Jurkat, Clone E6-1 (cell line): ENCODE measurements at regions not wholly inside any gene's neighbourhood (a gene's known extent, or its start where the extent isn't known, plus 50 kb on each side); places are given as distances from the start of the nearest gene placed in this dataset.
A peak's percentile ranks its signal among the peaks of the same experiment; 100 is the strongest.

Experiments used
- DNase-seq: peaks from one replicate; pipeline ENCODE4 v3.0.0-alpha.2; 2011; ENCODE audit warnings: low read depth, low spot score
- H3K4me3 ChIP-seq: 2 replicates; pipeline ENCODE4 v1.5.1; 2011; ENCODE audit warnings: mild to moderate bottlenecking, low read length, control low read depth, moderate library complexity

DNA sequence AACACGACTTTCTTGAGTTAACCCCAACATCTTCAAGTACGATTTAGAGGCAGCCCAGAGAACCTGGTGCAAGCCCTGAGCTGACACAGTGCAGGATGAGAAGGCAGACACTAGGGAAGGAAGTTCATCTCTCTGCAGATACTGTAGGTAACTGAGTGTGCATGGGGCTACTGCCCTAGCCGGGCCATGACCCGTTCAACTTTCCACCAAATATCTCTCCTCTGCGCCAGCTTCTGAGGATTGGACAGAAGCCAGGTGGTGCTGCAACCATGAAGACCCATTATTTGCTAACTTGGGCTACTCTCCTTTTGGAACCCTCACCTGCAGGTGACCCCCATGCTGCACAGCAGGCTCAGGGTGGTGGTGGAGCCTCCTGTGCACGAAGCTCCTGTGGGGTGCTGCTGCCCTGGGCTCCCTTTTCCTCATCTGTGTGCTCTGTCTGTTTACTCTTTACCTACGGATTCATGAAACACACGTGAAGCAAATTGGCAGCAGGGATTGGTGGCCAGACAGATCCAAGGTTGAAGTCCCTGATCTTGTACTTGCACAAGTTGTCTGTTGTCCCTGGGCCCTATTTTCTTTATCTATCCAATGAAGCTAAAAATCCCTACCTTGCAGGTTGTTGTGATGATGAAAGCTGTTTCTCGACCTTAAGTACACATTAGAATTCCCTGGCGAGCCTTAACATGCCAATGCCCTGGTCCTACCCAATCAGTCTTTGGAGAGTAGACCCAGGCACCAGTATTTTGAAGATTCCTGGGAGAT, 227.8 kb downstream of the LACC1 start:
- no peak for DNase-seq
- no peak overlapping the region for H3K4me3 ChIP-seq

DNA sequence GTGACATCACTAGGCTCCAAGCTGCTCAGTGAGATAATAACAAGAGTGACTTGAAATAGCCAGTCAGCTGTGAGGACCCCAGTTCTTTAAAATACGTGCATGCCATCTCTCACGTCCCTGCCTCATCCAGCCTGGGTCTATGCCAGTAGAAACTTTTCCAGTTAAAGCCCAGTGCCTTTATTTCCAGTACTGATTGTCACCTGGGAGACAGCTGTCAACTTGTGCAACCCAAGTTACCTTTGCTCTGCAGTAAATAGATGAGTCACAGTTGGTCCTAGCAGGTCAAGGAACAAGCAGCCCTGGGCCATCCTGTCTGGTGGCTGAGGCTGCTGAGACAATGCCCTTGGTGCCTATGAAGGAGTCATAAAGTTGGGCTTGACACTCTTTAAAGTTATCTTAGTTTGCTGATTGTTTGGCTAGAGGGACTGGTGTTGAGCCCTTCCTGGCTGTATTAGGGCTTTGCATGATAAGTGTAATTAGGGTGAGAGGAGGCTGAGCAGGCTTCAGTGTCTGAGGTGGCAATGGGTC, 228.7 kb downstream of the LACC1 start:
- DNase-seq = no peak
- no peak overlapping the region for H3K4me3 ChIP-seq

DNA sequence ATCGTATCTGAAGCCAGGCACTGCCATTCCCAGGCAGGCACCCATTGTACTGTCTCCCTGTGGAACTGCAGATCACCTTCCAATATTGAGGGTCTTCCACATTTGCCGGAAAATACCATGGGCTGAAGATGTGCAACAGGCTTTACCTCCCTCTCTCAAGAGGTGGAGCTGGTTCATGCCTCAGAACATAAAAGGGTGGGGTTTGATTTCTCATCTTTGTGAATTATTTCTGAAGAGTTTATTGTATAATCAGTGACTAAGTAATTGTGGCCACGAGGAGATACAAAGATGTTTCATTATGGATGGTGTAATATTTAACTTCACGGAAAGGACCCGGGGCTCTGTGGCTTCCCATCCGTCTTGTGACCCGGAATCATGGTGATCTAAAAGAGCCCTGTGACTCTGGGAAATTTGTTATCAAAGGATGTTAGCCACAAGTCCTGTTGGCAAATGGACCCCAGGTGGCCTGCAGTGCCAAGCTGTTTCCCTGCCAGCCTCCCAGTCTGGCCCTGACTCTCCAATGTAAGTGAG, 230.5 kb downstream of the LACC1 start:
- H3K4me3 ChIP-seq = no peak overlapping the region
- no peak for DNase-seq

DNA sequence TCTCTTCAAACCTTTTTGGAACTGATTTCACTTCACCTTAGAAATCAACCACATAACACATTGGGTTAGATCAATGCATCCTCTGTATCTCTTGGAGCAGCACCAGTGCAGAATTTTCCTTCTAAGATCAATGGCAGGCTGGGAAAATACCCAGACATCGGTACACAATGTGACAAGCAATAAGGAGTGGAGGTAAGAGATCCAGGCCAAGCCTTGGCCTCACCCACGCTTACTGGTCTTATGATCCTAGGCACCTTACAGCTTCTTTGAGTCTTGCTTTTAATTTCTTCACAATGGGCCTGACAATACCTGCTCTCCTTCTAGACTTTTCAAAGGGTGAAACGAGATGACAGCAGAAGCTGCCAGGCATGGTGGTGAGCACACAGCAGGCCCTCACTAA, 232.0 kb downstream of the LACC1 start:
- H3K4me3 ChIP-seq = no peak overlapping the region
- DNase-seq = no peak

DNA sequence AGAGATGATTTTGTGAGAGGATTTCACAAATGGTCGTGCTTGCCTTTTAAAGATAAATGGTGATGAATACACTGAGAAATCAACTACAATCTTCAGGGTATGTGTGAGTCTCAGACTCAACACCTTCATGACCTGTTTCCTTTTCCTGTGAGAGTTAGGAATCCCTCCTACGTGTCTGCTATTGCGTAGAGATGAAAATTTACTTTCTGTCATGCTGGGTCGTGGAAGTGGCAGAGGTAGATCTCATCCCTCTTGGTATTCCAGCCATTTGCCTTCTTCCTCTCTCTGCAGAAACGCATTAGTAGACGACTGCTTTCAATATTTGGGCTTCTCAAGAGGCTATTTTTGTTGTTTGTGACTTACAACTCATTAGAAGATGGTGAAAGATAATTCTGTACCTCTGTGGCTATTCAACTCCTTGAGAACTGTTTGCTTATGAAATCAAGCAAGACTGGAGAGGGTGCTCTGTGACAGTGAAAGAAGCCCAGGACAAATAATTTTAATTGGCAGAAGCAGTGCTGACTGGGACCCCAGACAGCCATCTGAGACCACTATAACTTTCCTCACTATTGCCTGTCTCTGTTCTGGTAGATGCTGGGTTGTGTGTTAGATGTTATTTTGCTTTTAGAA, 233.1 kb downstream of the LACC1 start:
- no peak for DNase-seq
- no peak overlapping the region for H3K4me3 ChIP-seq

DNA sequence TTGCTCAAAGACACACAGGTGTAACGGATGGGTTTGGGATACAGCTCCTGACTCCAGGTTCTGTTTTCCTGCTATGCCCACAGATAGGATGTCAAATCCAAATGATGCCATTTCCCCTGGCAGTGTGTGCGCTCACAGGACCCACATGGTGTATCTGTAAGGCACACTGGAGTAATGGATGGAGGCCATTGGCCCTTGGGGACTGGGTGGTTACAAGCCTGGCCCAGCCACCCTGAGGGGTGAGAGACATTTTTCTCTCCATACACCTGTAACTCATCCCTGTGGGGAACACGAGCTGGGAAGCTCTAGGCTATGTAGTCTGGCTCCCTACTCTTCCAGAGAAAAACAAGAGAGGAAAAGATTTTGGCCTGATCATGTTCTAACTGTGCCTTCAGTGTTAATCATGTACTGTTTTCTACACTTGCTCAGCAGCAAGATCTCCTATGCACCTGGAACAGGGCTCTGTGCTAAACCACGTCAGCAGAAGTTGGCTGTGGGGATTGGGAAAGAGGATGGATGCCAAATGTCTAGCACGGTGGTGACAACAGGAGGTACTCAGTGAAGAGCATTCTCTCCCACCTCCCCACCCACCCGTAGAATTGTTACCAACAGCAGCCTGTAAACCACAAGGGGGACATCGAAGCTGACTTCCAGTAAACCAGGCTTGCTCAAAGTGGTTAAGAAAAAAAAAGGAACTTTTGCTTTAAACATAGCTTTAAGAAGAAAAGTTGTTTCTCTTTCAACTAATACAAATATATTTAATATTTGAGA, 237.0 kb downstream of the LACC1 start:
- DNase-seq = peak; percentile 53
- no peak overlapping the region; the same call in 1 of the 2 replicates for H3K4me3 ChIP-seq

DNA sequence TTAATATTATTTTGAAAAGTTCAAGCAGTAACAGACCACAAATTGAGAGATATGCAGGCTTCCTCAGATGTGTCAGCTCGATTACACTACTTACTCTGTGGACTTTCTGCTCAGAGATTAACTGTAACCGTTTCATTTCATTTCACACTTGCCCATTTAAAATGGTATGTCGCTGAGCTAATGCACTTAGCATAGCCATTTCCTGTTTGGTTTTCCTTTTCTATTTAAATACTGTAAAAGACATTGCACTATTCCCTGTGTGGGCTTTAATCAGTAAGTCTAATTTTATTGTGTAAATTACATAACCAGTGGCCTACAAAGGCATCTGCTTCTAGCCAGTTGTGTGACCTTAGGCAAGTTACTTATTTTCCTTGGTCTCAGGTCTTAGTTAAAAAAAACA, 237.6 kb downstream of the LACC1 start:
- peak; percentile 59 for DNase-seq
- H3K4me3 ChIP-seq = no peak overlapping the region; the same call in 1 of the 2 replicates

DNA sequence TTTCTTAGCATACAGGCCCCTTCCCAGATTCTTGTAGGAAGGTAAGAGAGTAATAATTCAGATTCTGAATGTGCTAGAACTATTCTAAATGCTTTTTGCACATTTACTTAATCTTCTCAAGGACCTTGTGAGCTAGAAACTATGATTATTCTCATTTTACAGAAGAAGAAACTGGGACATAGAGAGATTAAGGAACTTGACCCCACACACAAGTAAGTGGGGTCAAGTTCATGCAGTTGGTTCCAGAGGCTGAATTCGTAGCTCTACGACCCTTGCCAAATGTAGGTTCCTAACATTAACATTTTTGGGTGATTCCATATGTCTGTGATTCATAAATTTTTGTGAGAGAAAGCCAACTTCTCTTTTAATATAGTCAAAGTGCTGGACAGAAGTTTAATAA, 238.1 kb downstream of the LACC1 start:
- no peak overlapping the region for H3K4me3 ChIP-seq
- DNase-seq = no peak

DNA sequence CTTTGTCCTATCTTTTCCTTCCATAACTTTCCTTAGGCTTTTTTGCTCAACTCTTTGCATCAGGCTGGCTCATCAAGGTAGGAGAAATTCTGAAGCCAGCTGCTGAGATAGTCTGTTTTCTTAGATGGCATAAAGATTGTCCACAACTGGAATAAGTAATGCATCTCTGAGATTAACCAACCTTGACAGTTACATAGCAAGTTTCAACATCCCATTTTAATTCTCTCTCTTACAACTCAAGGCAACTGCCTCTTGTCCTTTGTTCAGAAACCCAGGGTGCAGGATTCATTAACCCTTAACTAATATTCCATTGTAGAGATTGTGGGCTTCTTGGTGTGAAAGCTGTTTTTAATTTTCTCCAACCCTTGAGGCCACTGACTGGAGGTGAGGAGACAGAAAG, 239.2 kb downstream of the LACC1 start:
- no peak overlapping the region for H3K4me3 ChIP-seq
- DNase-seq = no peak

DNA sequence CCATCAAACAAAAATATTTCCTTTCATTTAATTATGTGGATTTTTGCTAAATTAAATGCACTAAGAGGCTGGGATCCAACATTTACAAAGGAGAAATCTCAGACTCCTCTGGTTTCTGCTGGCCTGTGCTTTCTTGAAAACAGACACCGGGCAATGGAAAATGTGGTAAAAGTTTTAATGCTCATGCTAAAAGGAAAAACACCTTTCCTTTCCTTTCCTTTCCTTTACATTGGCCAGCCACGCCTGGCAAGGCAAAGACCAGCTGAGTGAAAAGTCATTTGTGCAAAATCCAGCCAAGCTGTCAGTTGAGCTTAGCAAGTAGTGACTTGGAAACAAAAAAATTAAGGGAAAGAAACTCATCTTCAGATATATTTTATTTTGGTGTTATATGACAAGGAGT, 240.3 kb downstream of the LACC1 start:
- no peak overlapping the region for H3K4me3 ChIP-seq
- no peak for DNase-seq

DNA sequence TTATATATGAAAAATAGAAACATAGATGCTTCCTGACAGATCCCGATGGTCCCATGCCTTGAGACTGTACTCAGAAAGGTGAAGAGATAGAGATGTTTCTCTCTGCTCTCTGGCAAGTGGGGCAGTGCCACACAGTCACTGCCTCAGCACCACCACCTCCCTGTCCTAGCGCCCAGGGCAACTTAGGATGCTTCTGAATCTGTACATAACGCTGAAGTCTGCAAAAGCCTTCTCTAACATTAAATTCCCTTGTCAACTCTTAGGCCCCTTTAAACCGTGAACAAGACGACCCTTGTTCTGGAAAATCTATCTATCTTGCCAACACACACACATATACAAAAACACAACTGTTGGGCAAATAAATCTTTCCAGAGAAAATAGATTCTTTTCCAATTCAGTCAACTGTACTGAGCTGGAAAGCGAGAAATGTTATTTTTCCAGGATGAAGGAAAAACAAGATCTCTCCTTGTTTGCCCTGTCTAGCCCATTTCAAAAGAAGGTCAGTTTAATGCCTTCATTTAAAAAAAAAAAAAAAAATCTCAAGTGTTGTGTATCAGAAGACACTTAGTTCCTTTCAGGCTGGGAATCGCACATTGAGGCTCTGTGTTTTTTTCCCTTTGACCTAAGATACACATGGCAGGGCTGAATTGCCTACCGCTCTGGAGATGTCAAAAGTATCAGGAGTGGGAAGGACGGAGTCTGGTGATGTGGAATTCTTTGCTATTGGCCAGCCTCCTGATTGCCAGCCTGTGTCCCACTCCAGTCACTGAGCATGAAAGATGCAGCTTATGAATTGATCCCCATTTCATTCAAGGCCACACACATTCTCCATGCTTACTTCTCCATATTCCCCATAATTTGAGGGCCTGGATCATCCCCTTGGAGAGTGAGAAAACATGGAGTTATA, 241.4 kb downstream of the LACC1 start:
- DNase-seq = no peak
- no peak overlapping the region for H3K4me3 ChIP-seq

DNA sequence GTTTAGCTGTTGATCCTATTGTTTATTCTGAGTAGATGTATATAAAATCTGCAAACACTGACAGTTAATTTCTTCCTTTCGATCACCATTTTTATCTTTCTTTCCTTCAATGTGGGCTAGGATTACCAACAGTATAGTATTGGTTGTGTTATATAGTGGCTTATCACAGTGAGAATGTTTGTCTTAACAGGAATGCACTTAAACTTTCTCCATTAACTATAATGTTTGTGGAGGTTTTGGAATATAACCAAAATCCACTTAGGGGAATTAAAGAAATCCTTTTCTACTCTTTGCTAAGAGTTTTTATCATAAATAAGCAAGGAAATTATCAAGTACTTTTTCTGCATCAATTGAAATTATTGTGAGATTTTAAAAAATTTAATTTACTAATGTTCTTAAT, 244.6 kb downstream of the LACC1 start:
- no peak for DNase-seq

DNA sequence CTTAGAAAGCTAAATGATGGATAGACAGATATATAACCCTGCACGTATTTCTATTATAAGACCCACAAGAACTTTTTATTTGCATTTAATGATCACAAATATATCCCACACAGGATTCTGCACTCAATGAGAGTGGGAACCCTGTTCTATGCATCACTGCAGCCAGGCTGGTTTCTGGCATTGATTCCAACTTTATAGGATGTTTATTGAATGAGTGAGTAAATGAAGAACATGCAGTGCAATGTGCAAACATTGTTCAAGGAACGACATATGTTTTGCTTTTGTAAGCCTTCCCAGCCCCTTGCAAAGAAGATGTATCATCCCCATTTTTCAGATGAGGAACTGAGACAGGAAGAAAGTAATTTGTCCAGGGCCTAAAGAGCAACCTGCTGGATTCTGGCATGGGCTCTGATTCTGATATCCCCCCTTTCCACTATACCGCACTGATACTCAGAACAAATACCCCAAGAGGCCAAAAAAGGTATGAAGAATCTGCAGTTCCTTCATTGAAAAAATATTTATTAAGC, 246.3 kb downstream of the LACC1 start:
- no peak overlapping the region for H3K4me3 ChIP-seq
- DNase-seq = no peak

More for the DNA sequence above, 244.6 kb downstream of the LACC1 start:
- no peak overlapping the region for H3K4me3 ChIP-seq

DNA sequence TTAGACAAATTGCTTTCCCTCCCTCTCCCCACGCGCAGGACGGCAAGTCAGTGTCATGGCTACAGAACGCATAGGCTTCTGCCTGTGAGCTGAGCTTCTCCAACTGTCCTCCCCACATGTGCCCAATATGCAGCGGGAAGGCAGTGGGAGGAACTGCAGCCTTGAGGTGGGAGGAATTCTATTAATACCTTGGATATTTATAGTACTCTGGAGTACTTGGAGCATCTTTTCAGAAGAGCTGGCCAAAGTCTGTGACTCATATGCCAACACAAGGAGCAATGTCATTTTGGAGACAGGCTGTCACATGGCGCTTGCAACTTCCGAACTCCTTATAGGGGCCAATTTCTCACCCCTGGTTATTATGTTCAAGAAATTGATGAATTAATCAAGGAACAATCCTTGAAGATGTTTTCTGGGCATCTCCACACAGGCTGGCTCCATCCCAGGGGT, 245.0 kb upstream of the SERP2 start:
- DNase-seq = no peak
- H3K4me3 ChIP-seq = no peak overlapping the region

DNA sequence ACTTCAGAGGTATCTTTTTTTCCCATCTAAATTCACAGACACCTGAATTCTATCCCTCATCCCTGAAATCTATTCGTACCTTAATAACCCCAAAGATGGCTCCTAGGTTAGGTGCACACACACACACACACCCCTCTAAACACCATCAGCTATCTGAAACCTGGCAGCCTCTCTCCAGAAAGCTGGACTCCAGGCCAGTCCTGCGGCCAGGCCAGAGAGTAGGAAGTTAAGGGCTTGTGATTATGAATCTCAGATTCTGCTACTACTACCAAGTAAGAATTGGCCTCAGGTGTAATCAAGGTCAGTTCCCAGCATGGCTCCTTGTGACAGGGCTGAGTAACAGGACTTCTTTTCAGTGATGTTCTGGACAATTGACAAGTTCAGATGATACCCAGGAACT, 244.2 kb upstream of the SERP2 start:
- no peak overlapping the region for H3K4me3 ChIP-seq
- no peak for DNase-seq

DNA sequence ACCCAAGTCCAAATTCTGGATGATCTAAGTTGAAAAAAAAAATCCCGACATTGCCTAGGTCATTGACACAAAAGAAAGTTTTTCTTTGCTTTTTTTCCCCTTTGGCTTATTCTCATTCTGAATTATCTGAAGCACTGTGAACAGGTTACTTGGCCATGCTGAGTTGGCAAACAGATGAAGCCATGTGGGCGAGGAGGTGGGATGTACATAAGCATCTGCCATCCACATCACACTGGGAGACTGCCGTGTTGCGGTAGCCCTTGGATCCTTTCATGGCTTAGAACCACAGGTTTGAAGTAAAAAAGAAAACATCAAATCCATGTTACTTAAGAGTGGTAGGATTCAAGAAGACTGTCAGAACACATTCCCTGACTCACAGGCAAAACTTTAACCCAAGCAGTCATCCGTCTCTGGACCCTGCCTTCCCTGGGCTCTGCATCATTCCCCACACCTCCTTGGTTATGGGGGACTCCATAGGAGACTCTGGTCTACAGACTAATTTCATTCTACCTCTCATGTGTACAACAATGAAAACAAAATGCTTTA, 242.5 kb upstream of the SERP2 start:
- no peak for DNase-seq
- no peak overlapping the region for H3K4me3 ChIP-seq

DNA sequence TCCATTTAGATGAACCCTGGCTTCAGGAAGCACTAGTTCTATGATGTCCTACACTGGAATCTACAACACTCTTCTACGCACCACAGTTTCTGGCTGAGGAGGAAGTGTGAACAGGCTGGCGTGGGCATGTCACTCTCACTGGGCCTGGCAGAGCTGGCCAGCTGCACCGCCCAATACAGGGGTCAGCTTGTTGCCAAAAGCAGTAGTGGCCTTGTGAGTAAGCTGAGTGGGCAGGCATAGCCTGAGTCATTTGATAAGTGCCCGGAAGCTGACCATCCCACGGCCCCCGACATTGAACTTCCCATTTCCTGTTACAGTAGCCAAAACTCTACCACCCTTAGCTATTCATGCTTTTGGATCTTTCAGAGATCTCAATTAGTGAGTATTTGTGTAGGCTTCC, 240.9 kb upstream of the SERP2 start:
- no peak for DNase-seq
- H3K4me3 ChIP-seq = no peak overlapping the region

DNA sequence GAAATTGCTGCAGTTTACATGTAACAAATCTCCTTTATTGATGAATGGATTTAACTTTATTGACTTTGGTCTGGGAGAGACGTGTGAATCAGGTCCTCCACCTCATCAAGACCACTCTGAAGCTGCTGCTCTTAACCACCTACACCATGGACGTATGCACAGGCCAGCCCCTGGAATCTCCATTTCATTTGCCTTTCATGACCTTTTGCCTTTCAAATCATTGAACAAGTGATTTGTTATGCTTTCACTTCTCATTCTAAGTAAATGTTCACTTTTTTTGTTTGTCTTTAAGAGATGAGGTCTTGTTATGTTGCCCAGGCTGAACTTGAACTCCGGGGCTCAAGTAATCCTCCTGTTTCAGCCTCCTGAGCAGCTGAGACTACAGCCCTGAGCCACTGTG, 240.0 kb upstream of the SERP2 start:
- no peak overlapping the region for H3K4me3 ChIP-seq
- no peak for DNase-seq
